ENCODE measurements at regions not wholly inside any gene's neighbourhood (a gene's known extent, or its start where the extent isn't known, plus 50 kb on each side); places are given as distances from the start of the nearest gene placed in this dataset.

DNA sequence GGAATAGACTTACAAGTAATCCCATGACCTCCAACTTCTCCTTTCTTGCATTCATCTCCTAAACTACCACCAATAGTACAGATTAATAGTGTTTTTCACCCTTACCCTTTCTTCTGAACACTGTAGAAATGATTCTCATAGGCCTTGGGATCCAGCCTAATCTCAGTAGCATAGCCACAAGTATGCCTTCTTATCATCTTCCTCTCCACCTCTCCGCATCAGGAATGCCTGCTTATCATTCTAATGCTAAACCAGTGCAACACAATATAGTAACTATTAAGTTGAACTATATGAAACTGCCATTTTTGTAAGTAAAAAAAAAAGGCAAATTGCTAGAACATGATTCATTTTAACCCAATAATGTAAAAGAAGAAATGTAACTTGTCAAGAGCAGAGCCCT is 79.5 kb upstream of the IL2 start:
- Histone ChIP-seq H3K9me3 (ENCODE audit: control insufficient read depth in 2 of 3, insufficient read depth in 1 of 3, low read length in 3 of 3) (no peaks in the 10 kb centered on the region), H3K27me3 (ENCODE audit: control insufficient read depth, insufficient read depth, low read length) (no peaks in the 10 kb centered on the region), H3K36me3 (ENCODE audit: control insufficient read depth in 2 of 3, insufficient read depth in 3 of 3, low read length in 3 of 3) (no peaks in the 10 kb centered on the region), H3K27ac (ENCODE audit: low read depth in 2 of 2, low read length in 2 of 2) (no peak overlapping the region), H3K4me1 (ENCODE audit: control insufficient read depth in 2 of 3, insufficient read depth in 2 of 3, low read depth in 1 of 3, low read length in 3 of 3) (no peaks in the 10 kb centered on the region), H3K4me3 (ENCODE audit: low read length in 3 of 3) (no peak overlapping the region), H3K9ac (ENCODE audit: low read length in 3 of 3) (no peak overlapping the region)
- FAIRE-seq (no peak), DNase-seq (no peak)
- TF ChIP-seq, protein P1, sequence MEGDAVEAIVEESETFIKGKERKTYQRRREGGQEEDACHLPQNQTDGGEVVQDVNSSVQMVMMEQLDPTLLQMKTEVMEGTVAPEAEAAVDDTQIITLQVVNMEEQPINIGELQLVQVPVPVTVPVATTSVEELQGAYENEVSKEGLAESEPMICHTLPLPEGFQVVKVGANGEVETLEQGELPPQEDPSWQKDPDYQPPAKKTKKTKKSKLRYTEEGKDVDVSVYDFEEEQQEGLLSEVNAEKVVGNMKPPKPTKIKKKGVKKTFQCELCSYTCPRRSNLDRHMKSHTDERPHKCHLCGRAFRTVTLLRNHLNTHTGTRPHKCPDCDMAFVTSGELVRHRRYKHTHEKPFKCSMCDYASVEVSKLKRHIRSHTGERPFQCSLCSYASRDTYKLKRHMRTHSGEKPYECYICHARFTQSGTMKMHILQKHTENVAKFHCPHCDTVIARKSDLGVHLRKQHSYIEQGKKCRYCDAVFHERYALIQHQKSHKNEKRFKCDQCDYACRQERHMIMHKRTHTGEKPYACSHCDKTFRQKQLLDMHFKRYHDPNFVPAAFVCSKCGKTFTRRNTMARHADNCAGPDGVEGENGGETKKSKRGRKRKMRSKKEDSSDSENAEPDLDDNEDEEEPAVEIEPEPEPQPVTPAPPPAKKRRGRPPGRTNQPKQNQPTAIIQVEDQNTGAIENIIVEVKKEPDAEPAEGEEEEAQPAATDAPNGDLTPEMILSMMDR (IDR thresholded peaks at IDR 0.05; ENCODE audit: borderline replicate concordance, extremely low read depth, insufficient read depth), result no peak
- intact Hi-C loops (cut with DNase I), result no loop called here

GRCh38 chr4:122534776-122535175 is 78.3 kb upstream of the IL2 start:
- Histone ChIP-seq H3K27ac (ENCODE audit: low read depth in 2 of 2, low read length in 2 of 2) (no peak overlapping the region), H3K9ac (ENCODE audit: low read length in 3 of 3) (no peak overlapping the region), H3K36me3 (ENCODE audit: control insufficient read depth in 2 of 3, insufficient read depth in 3 of 3, low read length in 3 of 3) (no peaks in the 10 kb centered on the region), H3K4me1 (ENCODE audit: control insufficient read depth in 2 of 3, insufficient read depth in 2 of 3, low read depth in 1 of 3, low read length in 3 of 3) (no peaks in the 10 kb centered on the region), H3K9me3 (ENCODE audit: control insufficient read depth in 2 of 3, insufficient read depth in 1 of 3, low read length in 3 of 3) (no peaks in the 10 kb centered on the region), H3K4me3 (ENCODE audit: low read length in 3 of 3) (no peak overlapping the region), H3K27me3 (ENCODE audit: control insufficient read depth, insufficient read depth, low read length) (no peaks in the 10 kb centered on the region)
- FAIRE-seq (no peak), DNase-seq (no peak)
- TF ChIP-seq, protein P1 (IDR thresholded peaks at IDR 0.05; ENCODE audit: borderline replicate concordance, extremely low read depth, insufficient read depth), result no peak
- intact Hi-C loops (cut with DNase I), result no loop called here

DNA sequence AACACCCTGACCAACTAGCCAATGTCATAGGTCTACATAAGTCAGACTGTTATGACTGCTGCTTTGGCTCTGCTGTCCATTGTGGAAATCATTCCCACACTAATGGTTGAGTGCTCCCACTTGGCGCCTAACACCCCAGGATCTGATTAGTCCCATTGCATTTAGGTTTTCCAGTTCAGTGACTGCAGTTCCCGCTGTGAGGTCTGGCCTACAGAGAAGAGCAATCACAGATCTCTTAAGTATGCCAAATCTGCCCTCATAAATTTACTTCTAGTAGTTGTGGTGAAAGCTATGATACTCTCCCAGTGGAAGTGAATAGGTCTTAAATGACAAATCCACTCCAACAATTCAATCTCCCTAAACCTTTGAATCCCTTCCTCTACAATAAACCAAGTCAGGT is 77.3 kb upstream of the IL2 start:
- no peaks in the 10 kb centered on the region for H3K9me3 ChIP-seq (ENCODE audit: control insufficient read depth in 2 of 3, insufficient read depth in 1 of 3, low read length in 3 of 3)
- H3K27ac ChIP-seq (ENCODE audit: low read depth in 2 of 2, low read length in 2 of 2), result no peak overlapping the region
- H3K27me3 ChIP-seq (ENCODE audit: control insufficient read depth, insufficient read depth, low read length), result no peaks in the 10 kb centered on the region
- DNase-seq, result no peak
- H3K9ac ChIP-seq (ENCODE audit: low read length in 3 of 3), result no peak overlapping the region
- FAIRE-seq, result no peak
- TF ChIP-seq, protein P1 (IDR thresholded peaks at IDR 0.05; ENCODE audit: borderline replicate concordance, extremely low read depth, insufficient read depth), result no peak
- no peaks in the 10 kb centered on the region for H3K4me1 ChIP-seq (ENCODE audit: control insufficient read depth in 2 of 3, insufficient read depth in 2 of 3, low read depth in 1 of 3, low read length in 3 of 3)
- no peaks in the 10 kb centered on the region for H3K36me3 ChIP-seq (ENCODE audit: control insufficient read depth in 2 of 3, insufficient read depth in 3 of 3, low read length in 3 of 3)
- no peak overlapping the region for H3K4me3 ChIP-seq (ENCODE audit: low read length in 3 of 3)
- intact Hi-C loops (cut with DNase I), result no loop called here

GRCh38 chr4:122532766-122533165 is 76.2 kb upstream of the IL2 start:
- H3K4me3 ChIP-seq (ENCODE audit: low read length in 3 of 3), result no peak overlapping the region
- FAIRE-seq, result no peak

More at GRCh38 chr4:122532766-122533165, 76.2 kb upstream of the IL2 start:
- no peak overlapping the region for H3K9ac ChIP-seq (ENCODE audit: low read length in 3 of 3)
- H3K27me3 ChIP-seq (ENCODE audit: control insufficient read depth, insufficient read depth, low read length), result no peaks in the 10 kb centered on the region
- intact Hi-C loops (cut with DNase I), result no loop called here
- H3K27ac ChIP-seq (ENCODE audit: low read depth in 2 of 2, low read length in 2 of 2), result no peak overlapping the region
- H3K9me3 ChIP-seq (ENCODE audit: control insufficient read depth in 2 of 3, insufficient read depth in 1 of 3, low read length in 3 of 3), result no peaks in the 10 kb centered on the region
- no peaks in the 10 kb centered on the region for H3K36me3 ChIP-seq (ENCODE audit: control insufficient read depth in 2 of 3, insufficient read depth in 3 of 3, low read length in 3 of 3)
- DNase-seq, result no peak
- no peaks in the 10 kb centered on the region for H3K4me1 ChIP-seq (ENCODE audit: control insufficient read depth in 2 of 3, insufficient read depth in 2 of 3, low read depth in 1 of 3, low read length in 3 of 3)
- TF ChIP-seq, protein P1 (IDR thresholded peaks at IDR 0.05; ENCODE audit: borderline replicate concordance, extremely low read depth, insufficient read depth), result no peak
